Thoracic aorta (tissue), 2 donors: ENCODE measurements at regions not wholly inside any gene's neighbourhood (a gene's known extent, or its start where the extent isn't known, plus 50 kb on each side); places are given as distances from the start of the nearest gene placed in this dataset.
"Not testable (repeated sequence)": the region's sequence is repeated elsewhere in the genome, so short reads cannot be mapped to it uniquely, and the experiment has no call there.

Experiments
- ATAC-seq: fragments of 150-250 bp; one replicate; pipeline ENCODE4 v1.8.0; 2017; ENCODE audit warnings: low read depth; ENCODE audit not compliant: insufficient number of reproducible peaks, low FRiP score
- DNase-seq: peaks from one replicate; pipeline ENCODE4 v3.0.0-alpha.2; 2020; ENCODE audit warnings: low spot score
- H3K27ac ChIP-seq, 2 donors: fragments of 200-600 bp; sonication (generic); 1 replicate in 1 of 2; 2 replicates in 1 of 2; pipeline ENCODE4 v1.5.1; 2016; ENCODE audit warnings: mild to moderate bottlenecking in 2 of 2, moderate library complexity in 2 of 2
- H3K27me3 ChIP-seq: fragments of 200-600 bp; sonication (generic); replicated peaks from 2 replicates; pipeline ENCODE4 v1.6.0; 2016; ENCODE audit warnings: mild to moderate bottlenecking; ENCODE audit not compliant: insufficient read depth
- H3K36me3 ChIP-seq: fragments of 200-600 bp; sonication (generic); one replicate; pipeline ENCODE4 v1.5.1; 2016
- H3K4me1 ChIP-seq, 2 donors: fragments of 200-600 bp; sonication (generic); 1 replicate in 1 of 2; 2 replicates in 1 of 2; pipeline versions ENCODE4 v1.5.1 to v1.6.0; 2016; ENCODE audit warnings: low read depth in 2 of 2, mild to moderate bottlenecking in 1 of 2; ENCODE audit not compliant: control insufficient read depth in 1 of 2
- H3K4me3 ChIP-seq: fragments of 200-600 bp; sonication (generic); 2 replicates; pipeline ENCODE4 v1.5.1; 2016; ENCODE audit warnings: mild to moderate bottlenecking
- H3K9me3 ChIP-seq: fragments of 200-600 bp; sonication (generic); 2 replicates; pipeline ENCODE4 v1.5.1; 2016
- TF ChIP-seq, protein P1 (sequence below): fragments of 200-600 bp; sonication (generic); IDR thresholded peaks from one replicate; pipeline ENCODE4 v1.5.1; 2019; ENCODE audit warnings: antibody characterized with exemption

DNA sequence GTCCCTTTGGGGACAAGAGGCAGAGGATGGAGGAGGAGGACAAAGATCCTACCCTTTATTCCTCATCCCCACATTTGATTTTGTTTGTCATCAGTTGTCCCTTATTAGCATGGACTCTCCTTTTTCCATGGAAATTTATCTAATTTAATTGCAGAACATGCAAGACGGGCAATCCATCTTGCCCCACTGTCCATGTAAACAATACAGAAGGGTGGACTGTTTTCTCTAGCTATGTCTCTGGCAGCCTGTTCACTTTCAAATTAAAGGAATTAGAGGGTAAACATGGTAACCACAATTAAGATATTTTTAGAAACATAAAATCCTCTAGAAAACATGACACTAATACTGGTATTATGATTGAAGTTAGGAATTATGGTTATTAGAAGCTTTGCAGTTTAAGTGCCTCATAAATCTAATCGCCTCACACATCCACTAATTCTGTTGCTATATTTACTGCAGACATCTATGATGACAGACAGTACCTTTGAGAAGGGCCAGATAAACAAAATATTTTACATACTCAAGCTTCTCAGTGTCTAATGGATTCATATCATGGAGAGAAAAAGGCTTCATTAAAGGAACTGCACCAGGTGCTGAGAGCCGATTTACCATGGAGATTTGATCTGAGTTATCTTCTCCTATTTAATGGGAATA is 215.5 kb downstream of the LNPK start:
- Histone ChIP-seq H3K27ac (no peak overlapping the region), H3K27me3 (no peaks in the 10 kb centered on the region)

DNA sequence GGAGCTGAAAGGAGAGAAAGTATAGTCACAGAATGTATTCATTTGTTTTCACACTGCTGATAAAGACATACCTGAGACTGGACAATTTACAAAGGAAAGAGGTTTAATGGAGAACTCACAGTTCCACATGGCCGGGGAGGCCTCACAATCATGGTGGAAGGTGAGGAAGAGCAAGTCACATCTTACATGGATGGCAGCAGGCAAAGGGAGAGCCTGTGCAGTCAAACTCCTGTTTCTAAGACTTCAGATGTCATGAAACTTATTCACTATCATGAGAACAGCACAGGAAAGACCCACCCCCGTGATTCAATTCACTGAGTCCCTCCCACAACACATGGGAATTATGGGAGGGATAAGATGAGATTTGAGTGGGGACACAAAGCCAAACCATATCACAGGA is 224.7 kb downstream of the LNPK start:
- not testable (repeated sequence) for ATAC-seq, H3K4me3 ChIP-seq, H3K9me3 ChIP-seq, H3K36me3 ChIP-seq, H3K27me3 ChIP-seq, DNase-seq, H3K4me1 ChIP-seq, H3K27ac ChIP-seq

More for the DNA sequence above, 215.5 kb downstream of the LNPK start:
- TF ChIP-seq, protein P1, sequence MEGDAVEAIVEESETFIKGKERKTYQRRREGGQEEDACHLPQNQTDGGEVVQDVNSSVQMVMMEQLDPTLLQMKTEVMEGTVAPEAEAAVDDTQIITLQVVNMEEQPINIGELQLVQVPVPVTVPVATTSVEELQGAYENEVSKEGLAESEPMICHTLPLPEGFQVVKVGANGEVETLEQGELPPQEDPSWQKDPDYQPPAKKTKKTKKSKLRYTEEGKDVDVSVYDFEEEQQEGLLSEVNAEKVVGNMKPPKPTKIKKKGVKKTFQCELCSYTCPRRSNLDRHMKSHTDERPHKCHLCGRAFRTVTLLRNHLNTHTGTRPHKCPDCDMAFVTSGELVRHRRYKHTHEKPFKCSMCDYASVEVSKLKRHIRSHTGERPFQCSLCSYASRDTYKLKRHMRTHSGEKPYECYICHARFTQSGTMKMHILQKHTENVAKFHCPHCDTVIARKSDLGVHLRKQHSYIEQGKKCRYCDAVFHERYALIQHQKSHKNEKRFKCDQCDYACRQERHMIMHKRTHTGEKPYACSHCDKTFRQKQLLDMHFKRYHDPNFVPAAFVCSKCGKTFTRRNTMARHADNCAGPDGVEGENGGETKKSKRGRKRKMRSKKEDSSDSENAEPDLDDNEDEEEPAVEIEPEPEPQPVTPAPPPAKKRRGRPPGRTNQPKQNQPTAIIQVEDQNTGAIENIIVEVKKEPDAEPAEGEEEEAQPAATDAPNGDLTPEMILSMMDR, result no peak
- Histone ChIP-seq H3K9me3 (no peaks in the 10 kb centered on the region), H3K4me1 (no peaks in the 10 kb centered on the region), H3K36me3 (no peaks in the 10 kb centered on the region), H3K4me3 (no peak overlapping the region)
- DNase-seq (no peak), ATAC-seq (no peak)

DNA sequence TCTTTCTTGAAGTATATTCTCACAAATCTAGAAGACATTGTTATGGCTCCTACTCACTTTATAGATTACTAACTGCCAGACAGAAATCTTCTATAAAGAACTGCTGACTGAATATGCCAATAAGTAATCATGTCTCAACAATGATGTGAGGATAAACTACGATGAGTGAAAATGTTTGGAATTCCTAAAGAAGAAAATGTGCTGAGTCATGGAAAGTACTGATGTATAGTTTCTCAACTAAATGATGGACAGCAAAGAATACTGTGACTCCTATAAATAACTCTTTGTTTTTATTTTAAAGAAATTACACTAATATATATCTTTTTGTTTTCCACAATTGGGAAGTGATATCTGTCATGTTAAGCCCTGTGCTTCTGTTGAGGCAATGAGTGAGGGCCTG is 232.9 kb downstream of the LNPK start:
- H3K4me1 ChIP-seq, result peaks cover 0 to 6% of the 10 kb centered on the region in 2 donors
- TF ChIP-seq, protein P1, result no peak
- H3K4me3 ChIP-seq, result no peak overlapping the region
- no peak overlapping the region for H3K27ac ChIP-seq
- H3K36me3 ChIP-seq, result no peaks in the 10 kb centered on the region
- H3K27me3 ChIP-seq, result no peaks in the 10 kb centered on the region
- no peaks in the 10 kb centered on the region for H3K9me3 ChIP-seq
- ATAC-seq, result no peak
- no peak for DNase-seq

DNA sequence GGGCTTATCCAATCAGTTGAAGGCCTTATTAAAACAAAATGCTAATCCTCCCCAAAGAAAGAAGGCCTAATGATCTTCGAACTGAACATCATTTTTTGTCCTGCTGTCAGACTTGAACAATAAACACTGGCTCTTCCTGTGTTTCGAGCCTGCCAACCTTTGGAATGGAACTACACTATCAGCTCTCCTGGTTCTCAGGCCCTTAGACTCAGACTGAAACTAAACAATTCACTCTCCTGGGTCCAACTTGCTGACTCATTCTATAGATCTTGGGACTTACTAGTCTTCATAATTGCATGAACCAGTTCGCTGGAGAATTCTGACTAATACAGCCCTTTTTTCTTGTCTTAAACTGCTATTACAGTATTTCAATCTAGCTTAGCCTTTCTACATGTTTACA is 235.2 kb downstream of the LNPK start:
- Histone ChIP-seq H3K4me3 (no peak overlapping the region), H3K27me3 (no peaks in the 10 kb centered on the region), H3K27ac (no peak overlapping the region), H3K9me3 (no peaks in the 10 kb centered on the region), H3K4me1 (peaks cover 0 to 6% of the 10 kb centered on the region in 2 donors), H3K36me3 (no peaks in the 10 kb centered on the region)
- TF ChIP-seq, protein P1, result no peak
- DNase-seq, result no peak
- no peak for ATAC-seq

DNA sequence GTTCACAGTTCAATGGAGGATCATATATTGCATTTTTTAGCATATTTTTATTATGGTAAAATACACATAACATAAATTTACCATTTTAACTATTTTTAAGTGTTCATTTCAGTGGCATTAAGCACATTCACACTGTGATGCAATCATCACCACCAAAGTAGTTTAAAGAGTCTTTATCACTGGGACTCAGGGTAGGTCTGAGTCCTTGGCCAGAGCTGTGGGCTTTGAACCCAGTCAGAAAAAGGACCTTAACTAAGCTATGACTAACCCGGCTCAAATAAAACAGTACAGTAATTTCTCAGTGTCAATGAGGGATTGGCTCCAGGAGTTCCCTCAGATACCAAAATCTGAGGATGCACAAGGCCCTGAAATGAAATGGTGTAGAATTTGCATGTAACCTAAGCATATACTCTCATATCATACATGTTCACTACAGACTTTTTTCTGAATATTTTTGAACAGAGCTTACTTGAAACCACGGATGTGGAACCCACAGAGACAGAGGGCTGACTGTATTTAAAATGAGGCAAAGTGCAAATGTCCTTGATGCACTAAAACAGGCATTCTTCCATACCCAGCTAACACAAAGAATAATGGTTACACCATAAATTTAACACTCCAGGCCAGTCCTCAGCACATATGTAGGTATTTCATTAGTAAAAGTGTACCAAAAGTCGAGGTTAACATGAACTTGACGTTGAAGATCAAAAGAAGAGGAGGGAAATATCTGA is 246.2 kb downstream of the LNPK start:
- H3K4me3 ChIP-seq, result no peak overlapping the region
- H3K4me1 ChIP-seq, result no peaks in the 10 kb centered on the region
- no peaks in the 10 kb centered on the region for H3K36me3 ChIP-seq
- H3K27me3 ChIP-seq, result no peaks in the 10 kb centered on the region
- no peaks in the 10 kb centered on the region for H3K9me3 ChIP-seq
- H3K27ac ChIP-seq, result no peak overlapping the region
- TF ChIP-seq, protein P1, result no peak
- ATAC-seq (no peak), DNase-seq (no peak)
